GM21576 (cell line): ENCODE measurements at regions not wholly inside any gene's neighbourhood (a gene's known extent, or its start where the extent isn't known, plus 50 kb on each side); places are given as distances from the start of the nearest gene placed in this dataset.
"Not testable (repeated sequence)": the region's sequence is repeated elsewhere in the genome, so short reads cannot be mapped to it uniquely, and the experiment has no call there.

Experiments used
- ATAC-seq: cut with Tn5 transposase; IDR thresholded peaks from one replicate; pipeline ENCODE4 v1.9.1; 2021; ENCODE audit warnings: mild to moderate bottlenecking, moderate library complexity; ENCODE audit not compliant: unreplicated experiment

GRCh38 chr9:1115370-1115769 lies 65.2 kb downstream of the DMRT2 start:
- ATAC-seq: no peak

GRCh38 chr9:1117439-1117838 lies 67.3 kb downstream of the DMRT2 start:
- no peak for ATAC-seq

GRCh38 chr9:1120500-1121165 lies 70.5 kb downstream of the DMRT2 start:
- no peak for ATAC-seq

DNA sequence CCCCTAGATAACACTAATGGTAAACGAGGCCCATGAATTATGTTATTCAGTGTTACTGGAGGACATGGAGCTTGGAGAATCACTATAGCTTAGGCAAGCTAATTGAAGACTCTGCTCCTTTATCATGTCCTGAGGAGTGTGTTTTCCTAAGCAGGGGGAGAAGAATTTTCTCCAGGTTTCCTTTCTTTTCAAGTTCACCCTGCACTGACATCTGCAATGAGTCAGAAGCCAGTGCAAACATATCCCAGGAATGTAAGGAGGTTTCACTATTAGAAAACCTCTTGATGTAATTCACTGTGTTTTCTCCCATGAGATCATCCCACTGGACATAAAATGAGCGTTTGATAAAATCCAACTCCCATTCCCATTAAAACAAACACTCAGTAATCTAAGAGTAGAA lies 75.6 kb downstream of the DMRT2 start:
- no peak for ATAC-seq

- ATAC-seq: no peak
Measured at GRCh38 chr9:1128046-1128445, 77.9 kb downstream of the DMRT2 start.

DNA sequence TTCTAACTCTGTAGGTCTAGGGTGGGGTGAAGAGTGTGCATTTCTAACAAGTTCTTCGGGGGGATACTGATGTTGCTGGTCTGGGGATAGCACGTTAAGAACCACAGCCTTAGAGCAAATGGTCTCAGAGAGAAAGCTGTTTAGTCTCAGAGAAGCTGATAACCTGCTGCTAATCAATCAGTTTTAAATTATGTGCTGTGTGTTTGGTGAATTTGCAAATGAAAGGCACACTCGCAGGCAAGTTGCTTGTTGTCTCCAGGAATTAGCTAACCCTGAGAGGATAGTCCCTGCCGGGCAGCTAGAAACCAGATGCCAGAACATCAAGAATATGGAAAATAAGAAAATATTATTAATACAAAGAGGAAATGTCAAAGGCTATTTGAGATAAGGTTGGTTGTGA lies 79.2 kb downstream of the DMRT2 start:
- ATAC-seq: no peak

DNA sequence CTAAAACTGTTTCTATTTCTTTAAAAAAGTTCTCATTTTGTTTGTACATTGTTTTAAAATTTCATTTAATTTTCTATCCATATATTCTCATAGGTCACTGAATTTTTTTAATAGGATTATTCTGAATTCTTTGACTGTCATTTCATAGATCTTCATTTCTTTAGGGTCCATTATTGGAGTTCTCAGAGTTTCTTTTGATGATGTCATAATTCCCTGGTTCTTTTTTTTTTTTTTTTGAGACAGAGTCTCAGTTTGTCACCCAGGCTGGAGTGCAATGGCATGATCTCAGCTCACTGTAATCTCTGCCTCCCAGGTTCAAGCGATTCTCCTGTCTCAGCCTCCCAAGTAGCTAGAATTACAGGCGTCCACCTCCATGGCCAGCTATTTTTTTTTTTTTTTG lies 89.9 kb downstream of the DMRT2 start:
- no peak for ATAC-seq

- ATAC-seq: no peak
Measured at GRCh38 chr9:1151691-1152090, 101.5 kb downstream of the DMRT2 start.

GRCh38 chr9:1152171-1152570 lies 102.0 kb downstream of the DMRT2 start:
- no peak for ATAC-seq

GRCh38 chr9:1154739-1155138 lies 104.6 kb downstream of the DMRT2 start:
- no peak for ATAC-seq

DNA sequence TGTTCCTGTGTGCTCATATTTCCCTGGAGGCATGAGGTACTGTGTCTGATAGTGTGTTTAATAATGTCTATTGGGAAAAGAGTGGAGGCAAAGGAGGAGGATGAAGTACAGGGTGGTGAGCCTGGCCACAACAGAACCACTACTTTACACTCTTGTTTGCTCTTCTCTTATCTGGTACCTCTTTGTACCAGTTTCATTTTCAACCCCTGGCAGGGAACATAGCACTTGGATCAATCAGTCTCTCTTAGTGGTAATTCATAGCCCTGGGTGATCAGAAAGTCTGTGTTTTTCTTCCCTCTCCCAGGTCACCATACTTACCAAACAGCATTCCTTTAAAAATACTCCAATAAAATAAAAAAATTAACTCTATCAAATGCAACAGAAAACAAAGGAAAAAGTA lies 105.4 kb downstream of the DMRT2 start:
- ATAC-seq: no peak

DNA sequence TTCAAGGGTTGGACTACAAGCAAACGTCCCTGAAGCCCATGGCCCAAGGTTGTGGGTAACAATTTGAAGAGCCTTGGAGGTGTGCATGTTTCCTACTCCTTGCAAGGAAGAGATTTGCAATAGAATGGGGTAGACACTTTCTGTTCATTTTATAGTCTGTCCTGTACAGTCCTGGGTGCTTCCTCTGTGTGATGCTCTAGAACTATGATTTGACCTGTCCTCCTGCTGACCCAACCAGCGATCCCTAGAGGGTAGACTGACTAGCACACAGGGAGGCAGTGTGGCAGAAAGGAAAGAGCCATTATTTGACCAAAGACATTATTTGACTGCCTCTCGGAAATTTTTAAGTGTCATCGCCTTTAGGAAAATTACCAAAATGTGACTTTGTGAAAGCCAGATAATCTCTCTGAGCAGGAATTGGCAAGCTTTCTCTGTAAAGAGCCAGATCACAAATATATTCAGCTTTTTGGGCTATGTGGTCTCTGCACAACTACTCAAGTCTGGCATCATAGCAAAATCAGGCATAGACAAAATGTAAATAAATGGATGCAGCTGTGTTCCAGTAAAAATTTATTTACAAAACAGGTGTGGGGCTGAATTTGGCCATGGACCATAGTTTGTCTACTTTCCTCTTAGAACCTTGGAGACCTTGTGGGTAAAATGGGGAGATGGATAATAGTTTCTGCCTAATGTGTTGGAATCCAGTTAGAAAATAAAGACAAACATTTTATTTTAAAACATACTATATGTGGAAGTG lies 106.8 kb downstream of the DMRT2 start:
- no peak for ATAC-seq

DNA sequence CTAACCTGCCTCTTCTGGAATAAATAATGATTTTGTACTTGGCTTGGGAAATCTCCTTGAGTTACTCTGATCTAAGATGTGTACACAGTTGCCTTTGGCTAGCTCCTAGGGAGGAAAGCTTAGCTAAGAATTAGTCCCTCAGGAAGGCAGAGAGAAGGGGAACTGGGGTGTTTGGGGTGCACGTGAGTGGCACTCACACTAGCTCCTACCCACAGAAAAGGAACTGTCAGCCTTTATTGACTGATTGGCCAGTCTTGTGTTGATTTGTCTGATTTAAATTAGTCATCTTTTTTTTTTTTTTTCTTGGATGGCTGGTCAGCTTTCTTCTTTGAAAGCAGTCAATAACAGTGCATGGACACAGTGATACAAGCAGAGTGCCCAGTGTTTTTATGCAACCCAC lies 107.7 kb downstream of the DMRT2 start:
- ATAC-seq: no peak

GRCh38 chr9:1170918-1171317 lies 120.8 kb downstream of the DMRT2 start:
- ATAC-seq: no peak

DNA sequence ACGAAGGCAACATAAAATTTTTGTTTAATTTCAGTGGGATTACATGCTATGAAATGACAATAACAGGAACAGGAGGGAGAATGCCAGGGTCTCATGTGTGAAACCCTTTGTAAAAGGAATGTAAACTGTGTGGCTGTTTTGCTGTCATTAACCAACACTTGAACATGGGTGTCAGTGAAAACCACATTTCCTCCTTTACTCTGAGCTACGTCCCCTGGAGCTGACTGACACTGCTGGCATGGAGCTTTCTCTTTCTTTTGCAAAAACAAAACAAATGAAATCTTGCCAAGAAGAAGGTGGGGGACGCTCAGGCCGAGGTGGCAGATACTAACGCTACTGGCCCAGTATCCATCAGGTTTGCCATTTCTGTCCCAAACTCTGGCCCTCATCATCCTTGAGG lies 121.4 kb downstream of the DMRT2 start:
- no peak for ATAC-seq

GRCh38 chr9:1173211-1173610 lies 123.1 kb downstream of the DMRT2 start:
- ATAC-seq: no peak

DNA sequence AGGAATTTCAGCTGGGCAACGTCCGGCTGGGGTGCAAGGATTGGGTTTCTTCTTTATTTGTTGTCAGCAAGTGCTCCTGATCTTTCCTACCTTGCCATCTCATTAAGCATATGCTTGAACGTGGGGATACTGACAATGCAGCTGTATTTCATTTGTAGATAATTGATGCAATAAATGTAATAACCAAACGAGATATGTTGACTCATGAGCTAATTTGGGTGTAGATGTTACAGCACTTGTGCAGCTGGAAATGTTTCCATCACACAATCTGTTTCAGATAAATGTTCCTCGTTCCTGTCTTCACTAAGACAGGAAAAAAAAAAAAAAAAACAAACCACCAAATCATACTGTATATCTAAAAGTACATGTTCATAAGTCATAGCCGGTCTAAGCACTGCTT lies 123.8 kb downstream of the DMRT2 start:
- ATAC-seq: no peak

DNA sequence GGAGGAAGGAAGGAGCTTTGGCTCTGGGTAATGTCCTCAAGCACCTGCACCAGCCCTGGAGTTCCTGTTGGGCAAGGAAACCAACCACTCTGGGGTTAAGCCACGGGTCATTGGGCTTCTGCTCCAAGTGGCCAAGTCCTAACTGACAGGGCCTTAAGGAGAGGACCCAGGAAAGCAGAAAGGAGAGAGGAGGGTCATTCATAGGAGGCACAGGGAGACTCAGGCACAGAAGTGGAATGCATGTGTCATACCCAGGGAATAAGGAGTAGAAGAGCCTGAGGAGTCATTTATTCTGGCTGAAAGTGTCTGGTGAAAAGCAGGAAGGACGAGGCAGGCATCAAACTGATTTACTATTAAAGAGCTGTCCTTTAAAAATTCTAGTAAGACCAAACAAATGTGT lies 129.2 kb downstream of the DMRT2 start:
- ATAC-seq: no peak

DNA sequence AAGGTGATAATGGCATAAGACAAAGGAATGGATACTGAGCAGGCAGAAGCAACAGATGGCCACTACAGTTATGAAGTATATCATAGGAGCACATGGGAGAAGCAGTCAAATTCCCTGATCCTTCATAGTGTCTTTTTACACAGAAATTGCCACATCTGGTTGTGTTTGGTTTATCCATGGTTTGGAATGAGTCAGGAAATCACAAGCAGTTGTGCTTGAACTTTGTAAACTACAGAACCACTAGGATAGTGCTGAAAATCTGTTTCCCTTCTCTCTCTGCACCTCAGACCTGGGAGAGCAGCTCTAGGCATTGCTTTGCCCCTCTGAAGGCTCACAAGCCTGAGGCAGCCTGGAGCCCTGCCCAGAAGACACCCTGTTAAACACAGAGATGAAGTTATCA lies 134.0 kb downstream of the DMRT2 start:
- no peak for ATAC-seq

DNA sequence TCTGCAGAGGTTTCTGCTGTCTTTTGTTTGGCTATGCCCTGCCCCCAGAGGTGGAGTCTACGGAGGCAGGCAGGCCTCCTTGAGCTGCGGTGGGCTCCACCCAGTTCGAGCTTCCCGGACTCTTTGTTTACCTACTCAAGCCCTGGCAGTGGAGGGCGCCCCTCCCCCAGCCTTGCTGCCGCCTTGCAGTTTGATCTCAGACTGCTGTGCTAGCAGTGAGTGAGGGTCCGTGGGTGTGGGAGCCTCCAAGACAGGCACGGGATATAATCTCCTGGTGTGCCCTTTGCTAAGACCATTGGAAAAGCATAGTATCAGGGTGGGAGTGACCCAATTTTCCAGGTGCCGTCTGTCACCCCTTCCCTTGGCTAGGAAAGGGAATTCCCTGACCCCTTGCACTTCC lies 137.0 kb downstream of the DMRT2 start:
- not testable (repeated sequence) for ATAC-seq

GRCh38 chr9:1195636-1196035 lies 145.5 kb downstream of the DMRT2 start:
- ATAC-seq: not testable (repeated sequence)

DNA sequence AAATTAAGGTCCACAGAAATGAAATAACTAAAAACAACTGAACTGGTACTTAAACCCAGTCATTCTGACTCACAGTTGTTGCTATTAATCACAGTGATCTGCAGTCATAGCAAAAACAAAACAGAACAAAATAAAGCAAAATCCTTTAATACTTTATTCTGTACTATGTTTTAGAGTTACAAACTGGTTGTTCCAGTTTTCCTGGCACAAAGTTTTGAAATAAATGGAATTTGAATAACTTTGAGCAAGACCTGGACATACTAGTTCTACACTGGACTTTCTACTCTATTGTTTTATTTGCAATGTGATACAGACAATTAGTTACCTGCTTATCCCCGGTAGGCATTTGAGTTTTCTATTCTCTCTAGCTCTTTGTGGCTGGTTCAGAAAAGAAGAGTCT lies 147.9 kb downstream of the DMRT2 start:
- no peak for ATAC-seq

DNA sequence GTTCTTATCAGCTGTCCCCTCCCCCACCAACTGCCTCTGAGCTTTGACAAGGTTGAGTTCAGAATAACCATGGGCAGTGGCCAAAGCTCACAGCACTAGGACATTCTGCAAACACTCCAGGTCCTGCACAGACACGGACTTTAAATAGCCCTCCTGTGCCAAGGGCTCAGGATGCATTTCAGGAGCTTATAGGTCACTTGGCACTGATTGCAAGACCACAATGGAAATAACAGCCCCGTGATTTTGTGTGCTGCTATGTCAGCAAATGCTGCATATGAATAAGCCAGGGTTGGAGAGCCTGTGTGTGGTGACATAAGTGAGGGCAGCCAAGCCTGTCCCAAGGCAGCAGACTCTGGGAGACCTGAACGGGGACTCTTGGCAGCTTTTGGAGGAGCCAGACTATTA lies 150.7 kb downstream of the DMRT2 start:
- ATAC-seq: no peak
